Renal pelvis (tissue), 1 donor: ENCODE measurements at regions not wholly inside any gene's neighbourhood (a gene's known extent, or its start where the extent isn't known, plus 50 kb on each side); places are given as distances from the start of the nearest gene placed in this dataset.
"Not testable (repeated sequence)": the region's sequence is repeated elsewhere in the genome, so short reads cannot be mapped to it uniquely, and the experiment has no call there.

Experiments used
- DNase-seq: peaks from one replicate; pipeline ENCODE4 v3.0.0-alpha.2; 2013

DNA sequence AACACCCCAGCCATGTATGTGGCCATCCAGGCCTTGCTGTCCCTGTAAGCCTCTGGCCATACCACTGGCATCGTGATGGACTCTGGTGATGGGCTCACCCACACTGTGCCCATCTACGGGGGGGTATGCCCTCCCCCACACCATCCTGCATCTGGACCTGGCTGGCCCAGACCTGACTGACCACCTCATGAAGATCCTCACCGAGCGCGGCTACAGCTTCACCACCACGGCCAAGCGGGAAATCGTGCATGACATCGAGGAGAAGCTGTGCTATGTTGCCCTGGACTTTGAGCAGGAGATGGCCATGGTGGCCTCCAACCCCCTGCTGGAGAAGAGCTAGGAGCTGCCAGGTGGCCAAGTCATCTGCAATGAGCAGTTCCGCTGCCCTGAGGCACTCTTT is 80.4 kb upstream of the ZCCHC2 start:
- no peak for DNase-seq

GRCh38 chr18:62445386-62445917 is 77.4 kb upstream of the ZCCHC2 start:
- no peak for DNase-seq

GRCh38 chr18:62446511-62446910 is 76.3 kb upstream of the ZCCHC2 start:
- no peak for DNase-seq

- no peak for DNase-seq
Observed at GRCh38 chr18:62447652-62448051, 75.2 kb upstream of the ZCCHC2 start.

GRCh38 chr18:62448426-62448825 is 74.4 kb upstream of the ZCCHC2 start:
- DNase-seq: no peak

GRCh38 chr18:62449490-62450104 is 73.2 kb upstream of the ZCCHC2 start:
- no peak for DNase-seq

DNA sequence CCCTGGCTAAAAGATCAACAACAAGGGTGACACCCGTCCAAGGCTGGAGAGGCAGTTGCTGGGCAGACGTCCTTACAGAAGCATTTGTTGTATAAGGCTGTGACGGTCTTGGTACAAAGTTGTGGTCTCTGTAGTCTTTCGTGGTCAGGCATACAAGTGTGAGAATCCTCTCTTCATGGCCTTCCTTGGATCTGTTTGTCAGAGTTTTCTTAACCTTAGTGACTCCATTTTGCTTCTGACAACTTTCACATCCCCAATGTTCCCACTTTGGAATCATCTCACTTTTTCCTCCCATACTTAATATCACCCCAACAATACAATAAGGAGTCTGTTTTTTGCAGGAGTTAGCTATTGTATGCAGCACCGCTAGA is 72.7 kb upstream of the ZCCHC2 start:
- DNase-seq: no peak

- DNase-seq: peak; percentile 14
Observed at GRCh38 chr18:62450546-62451410, 72.0 kb upstream of the ZCCHC2 start.

- no peak for DNase-seq
Observed at GRCh38 chr18:62452280-62452831, 70.5 kb upstream of the ZCCHC2 start.

- DNase-seq: no peak
Observed at GRCh38 chr18:62453864-62454263, 69.0 kb upstream of the ZCCHC2 start.

- DNase-seq: no peak
Observed at GRCh38 chr18:62454527-62454926, 68.3 kb upstream of the ZCCHC2 start.

GRCh38 chr18:62455222-62455621 is 67.6 kb upstream of the ZCCHC2 start:
- DNase-seq: no peak

DNA sequence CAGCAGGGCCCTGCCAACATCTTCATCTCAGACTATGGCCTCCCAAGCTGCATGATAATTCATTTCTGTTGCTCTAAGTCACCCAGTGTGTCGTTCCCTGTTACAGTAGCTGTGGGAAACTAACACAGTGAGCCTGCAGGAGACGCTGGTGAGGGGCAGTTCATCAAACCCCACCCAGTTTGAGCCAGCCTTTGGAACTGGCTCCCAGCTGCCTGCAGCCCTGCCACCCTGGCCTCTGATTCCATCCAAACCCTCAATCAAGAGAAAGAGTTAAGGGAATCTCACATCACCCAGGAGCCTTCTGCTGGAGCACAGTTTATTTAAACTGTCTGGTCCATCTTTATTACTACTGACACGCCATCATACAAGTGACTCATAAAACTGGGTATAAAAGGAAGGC is 64.9 kb upstream of the ZCCHC2 start:
- DNase-seq: no peak

GRCh38 chr18:62458346-62458745 is 64.5 kb upstream of the ZCCHC2 start:
- no peak for DNase-seq

DNA sequence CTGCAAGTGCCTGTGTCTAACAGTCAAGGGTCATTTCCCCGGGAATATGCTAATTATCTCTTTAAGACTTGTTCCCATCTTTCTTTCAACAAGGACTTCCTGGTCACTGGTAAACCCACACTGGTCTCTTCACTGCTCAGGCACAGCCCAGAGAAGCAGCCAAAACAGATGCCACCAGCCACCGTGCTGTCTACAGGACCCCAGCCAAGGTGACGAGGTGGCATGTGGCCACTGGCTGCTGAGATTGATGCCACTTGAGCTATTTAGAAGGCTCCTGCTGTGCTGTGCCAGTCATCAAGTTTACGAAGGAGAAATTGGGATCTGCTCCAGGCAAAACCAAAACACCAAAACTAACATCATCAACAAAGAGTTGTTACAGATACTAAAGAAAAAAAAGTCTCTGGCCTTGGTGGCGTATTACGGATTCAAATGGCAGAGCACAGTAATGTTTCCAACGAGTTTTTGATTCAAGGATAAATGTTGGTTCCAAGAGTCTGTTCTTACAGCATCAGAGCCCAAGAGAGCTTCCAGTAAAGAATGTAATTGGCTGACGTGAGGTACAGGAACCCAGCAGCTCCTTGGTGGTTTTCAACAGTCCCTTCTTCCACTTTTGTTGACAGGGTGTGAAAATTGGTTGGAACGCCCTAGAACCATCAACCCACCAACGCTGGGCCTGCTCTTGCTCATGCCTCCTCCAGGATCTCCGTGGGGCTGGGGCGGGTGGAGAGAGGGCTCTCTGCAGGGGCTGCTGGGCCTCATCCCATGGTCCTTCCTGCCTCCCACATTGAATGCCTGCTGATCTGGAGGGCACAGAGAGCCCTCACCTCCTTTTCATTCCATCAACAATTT is 63.7 kb upstream of the ZCCHC2 start:
- no peak for DNase-seq

DNA sequence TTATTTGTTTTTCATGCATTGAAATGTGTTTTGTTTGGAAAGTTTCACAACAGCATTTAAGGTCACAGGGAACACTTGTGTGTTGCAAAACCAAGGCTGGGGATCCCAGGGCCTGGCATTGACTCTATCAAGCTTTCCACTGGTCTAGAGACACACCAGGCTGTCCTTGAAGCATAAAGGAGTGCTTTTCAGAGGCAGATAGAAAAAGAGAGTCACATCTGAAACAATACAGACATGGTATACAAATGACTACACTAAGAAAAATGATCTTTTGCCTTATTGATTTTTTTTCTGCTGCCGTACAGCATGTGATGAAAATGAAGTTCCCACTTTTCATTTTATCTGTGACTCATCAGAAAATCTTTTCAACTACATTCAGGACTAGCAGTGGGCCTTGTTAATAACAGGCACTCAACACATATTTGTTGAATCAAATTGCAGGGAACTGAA is 61.9 kb upstream of the ZCCHC2 start:
- no peak for DNase-seq

DNA sequence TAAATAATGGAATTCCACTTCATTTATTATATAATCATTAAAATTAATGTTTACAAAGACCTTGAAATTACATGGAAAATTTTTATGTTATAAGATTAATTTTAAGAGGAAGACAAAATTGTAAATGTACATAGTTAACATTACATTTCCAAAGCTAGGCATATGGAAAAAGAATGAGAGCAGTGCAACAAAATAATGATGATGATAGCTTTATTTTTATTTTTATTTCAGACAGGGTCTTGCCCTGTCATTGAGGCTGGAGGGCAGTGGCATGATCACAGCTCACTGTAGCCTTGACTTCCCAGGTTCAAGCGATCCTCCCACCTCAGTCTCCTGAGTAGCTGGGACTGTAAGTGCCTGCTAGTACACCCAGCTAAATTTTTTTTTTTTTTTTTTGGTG is 61.2 kb upstream of the ZCCHC2 start:
- no peak for DNase-seq

- DNase-seq: no peak
Observed at GRCh38 chr18:62464266-62464665, 58.6 kb upstream of the ZCCHC2 start.

GRCh38 chr18:62469131-62469530 is 53.7 kb upstream of the ZCCHC2 start:
- DNase-seq: not testable (repeated sequence)
